GM18511 (cell line): ENCODE measurements at regions not wholly inside any gene's neighbourhood (a gene's known extent, or its start where the extent isn't known, plus 50 kb on each side); places are given as distances from the start of the nearest gene placed in this dataset.
"Not testable (repeated sequence)": the region's sequence is repeated elsewhere in the genome, so short reads cannot be mapped to it uniquely, and the experiment has no call there.

Source experiments
- ATAC-seq: cut with Tn5 transposase; IDR thresholded peaks from one replicate; pipeline ENCODE4 v1.9.1; 2021; ENCODE audit warnings: mild to moderate bottlenecking, moderate library complexity; ENCODE audit not compliant: unreplicated experiment

DNA sequence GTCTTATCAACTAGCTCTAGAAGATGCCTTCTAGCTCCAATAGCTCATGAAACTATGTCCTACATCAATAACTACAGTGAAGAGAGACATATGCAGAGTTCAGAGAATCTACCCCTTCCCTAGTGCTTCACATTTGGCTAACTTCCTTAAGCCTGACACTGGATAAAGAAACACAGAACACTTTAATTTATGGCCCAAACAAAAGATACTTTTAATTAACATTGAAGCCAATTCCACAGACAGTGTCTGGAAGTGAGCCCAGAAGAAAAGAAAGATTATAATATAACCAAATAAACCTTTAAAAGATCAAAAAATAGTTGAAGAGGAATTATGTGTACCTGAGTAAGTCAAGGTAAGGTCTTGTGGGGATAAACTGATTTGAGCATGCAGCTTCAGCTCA lies 255.2 kb downstream of the C11orf87 start:
- no peak for ATAC-seq

DNA sequence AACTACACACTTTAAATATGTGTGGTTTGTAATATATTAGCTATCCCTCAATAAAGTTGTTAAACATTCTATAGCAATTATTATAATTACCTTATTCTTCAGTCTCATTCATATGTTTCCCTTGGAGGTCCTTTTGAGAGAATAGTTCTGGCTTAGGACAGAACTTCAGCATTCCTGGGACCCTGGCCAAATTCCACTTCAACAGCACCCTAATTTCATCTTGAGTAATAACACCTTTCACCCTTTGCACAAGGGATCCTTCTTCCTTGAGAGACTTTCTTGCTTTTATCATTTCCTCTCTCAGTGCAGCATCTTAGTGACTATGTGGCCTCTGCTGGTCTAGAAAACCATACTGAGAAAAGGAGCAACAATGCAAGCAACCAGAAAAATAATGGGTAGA lies 255.9 kb downstream of the C11orf87 start:
- no peak for ATAC-seq

DNA sequence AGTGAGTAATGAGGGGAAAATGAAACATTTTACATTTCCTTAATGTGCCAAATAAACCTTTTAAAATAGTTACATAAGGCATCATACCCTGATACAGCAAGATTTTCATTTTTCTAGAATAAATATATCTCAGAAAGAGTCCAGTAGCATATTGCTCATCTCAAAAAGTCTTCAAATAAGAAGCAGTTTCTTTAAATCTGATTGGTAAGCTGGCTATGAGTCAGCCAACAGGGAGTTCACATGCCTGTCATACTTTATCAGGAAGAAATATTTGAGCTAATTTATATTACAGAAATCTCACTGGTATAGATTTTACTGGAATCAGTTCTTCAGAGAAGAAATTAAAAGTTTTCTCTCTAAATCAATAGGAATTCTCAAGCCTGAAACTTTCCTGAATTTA lies 258.1 kb downstream of the C11orf87 start:
- no peak for ATAC-seq

- ATAC-seq = not testable (repeated sequence)
Observed at GRCh38 chr11:109682788-109683187, 260.8 kb downstream of the C11orf87 start.

- no peak for ATAC-seq
Observed at GRCh38 chr11:109695696-109696095, 273.7 kb downstream of the C11orf87 start.

- ATAC-seq = no peak
Observed at GRCh38 chr11:109696191-109696897, 274.4 kb downstream of the C11orf87 start.

GRCh38 chr11:109697140-109697843 lies 275.3 kb downstream of the C11orf87 start:
- ATAC-seq = peak; percentile 96

GRCh38 chr11:109698237-109698636 lies 276.2 kb downstream of the C11orf87 start:
- ATAC-seq = no peak

DNA sequence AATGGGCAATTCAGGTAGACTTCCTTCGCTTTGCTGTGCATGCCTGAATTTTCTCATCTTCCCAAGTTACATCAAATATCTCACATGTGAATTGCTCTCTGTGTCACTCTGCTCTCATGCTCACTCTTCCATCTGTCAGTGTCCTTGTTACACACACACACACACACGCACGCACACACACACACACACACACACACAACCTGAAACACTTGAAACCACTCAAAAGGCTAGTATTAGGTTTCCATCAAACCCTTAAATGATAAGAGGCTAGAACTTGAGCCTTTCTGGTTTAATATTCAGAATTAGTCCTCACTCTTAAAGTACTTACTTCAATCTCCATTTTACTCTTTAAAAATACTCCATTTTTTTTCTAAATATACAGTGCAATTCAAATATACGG lies 282.4 kb downstream of the C11orf87 start:
- ATAC-seq = no peak

DNA sequence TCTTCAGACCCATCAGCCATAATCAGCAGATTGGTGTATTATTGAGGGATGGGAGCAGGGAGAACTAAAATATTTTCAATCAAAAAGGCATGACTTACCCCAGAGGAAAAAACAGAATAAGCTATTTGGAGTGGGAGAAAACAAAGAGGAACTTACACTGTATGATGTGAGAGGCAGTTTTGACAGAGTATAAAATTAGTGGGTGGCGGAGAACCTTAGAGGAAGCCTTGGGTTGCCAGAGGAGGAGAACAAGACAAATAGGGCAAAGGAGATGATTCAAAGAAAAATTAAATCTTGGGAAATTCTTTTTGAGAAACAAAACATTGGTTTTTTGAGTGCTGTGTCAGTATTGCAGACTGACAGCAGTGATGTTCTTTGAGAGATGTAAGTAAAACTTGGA lies 285.0 kb downstream of the C11orf87 start:
- ATAC-seq = no peak

GRCh38 chr11:109707411-109707810 lies 285.4 kb downstream of the C11orf87 start:
- ATAC-seq = no peak

DNA sequence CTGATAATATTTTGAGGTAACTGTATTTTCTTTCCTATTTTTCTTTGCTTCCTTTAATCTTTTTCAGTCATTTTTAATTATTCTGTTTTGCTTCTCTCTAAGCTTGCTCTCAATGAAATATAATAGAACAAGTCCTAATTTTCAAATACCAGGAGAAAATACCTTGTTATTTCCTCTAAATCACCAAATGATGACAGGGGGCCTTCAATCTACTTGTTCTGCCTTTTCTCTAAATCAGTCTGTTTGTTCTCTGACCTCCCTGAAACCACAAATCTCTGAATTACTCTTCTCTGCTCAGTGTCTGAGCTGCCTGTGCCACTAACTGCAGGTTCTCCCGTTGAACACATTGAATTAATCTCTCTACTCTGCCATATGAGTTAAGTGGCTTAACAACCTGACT lies 286.2 kb downstream of the C11orf87 start:
- ATAC-seq = no peak

DNA sequence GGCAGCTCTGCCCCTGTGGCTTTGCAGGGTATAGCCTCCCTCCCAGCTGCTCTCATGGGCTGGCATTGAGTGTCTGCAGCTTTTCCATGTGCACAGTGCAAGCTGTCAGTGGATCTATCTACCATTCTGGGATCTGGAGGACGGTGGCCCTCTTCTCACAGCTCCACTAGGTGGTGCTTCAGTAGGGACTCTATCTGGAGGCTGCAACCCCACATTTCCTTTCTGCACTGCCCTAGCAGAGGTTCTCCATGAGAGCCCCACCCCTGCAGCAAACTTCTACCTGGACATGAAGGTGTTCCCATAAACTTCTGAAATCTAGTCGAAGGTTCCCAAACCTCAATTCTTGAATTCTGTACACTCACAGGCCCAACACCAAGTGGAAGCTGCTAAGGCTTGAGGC lies 292.5 kb downstream of the C11orf87 start:
- ATAC-seq = not testable (repeated sequence)

DNA sequence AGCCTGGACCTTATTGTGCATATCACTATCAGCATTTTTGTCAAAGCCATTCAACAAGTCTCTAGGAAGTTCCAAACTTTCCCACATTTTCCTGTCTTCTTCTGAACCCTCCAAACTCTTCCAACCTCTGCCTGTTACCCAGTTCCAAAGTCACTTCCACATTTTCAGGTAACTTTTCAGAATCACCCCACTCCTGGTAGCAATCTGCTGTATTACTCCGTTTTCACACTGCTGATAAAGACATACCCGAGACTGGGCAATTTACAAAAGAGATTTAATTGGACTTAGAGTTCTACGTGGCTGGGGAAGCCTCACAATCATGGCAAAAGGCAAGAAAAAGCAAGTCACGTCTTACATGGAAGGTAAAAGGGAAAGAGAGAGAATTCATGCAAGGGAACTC lies 293.4 kb downstream of the C11orf87 start:
- not testable (repeated sequence) for ATAC-seq

- no peak for ATAC-seq
Observed at GRCh38 chr11:109726061-109726460, 304.1 kb downstream of the C11orf87 start.

GRCh38 chr11:109728056-109728455 lies 306.1 kb downstream of the C11orf87 start:
- ATAC-seq = no peak

GRCh38 chr11:109729761-109730160 lies 307.8 kb downstream of the C11orf87 start:
- no peak for ATAC-seq

GRCh38 chr11:109730669-109731068 lies 308.7 kb downstream of the C11orf87 start:
- no peak for ATAC-seq

DNA sequence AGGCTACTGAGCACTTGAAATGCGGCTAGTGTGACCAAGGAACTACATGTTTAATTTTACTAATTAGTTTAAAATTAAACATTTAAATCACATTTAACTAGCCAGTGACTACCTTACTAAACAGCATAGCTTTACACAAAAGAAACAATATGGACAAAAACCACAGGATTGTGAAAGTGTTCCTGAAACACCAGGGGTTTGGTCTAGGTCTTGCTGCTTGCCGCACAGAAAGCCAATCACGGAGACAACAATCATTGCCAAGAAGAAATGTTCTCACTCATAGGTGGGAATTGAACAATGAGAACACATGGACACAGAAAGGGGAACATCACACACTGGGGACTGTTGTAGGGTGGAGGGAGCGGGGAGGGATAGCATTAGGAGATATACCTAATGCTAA lies 309.5 kb downstream of the C11orf87 start:
- ATAC-seq = no peak

DNA sequence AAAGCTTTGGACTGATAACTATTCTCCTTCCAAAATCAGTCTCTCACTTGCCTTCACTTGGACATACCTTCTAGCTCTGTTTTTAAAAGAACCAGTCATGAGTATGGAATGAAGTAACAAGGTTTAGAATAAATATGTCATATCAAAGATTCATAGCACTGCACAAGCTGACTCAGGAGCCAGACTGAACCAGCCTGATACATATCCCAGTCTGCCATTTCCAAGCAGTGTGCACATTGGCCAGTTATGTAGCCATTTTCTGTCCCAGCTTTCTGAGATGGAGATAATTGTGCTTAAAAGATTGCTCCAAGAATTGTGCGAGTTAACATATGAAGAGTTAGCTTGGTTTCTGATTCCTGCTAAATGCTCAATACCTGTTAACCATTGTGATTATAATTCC lies 311.3 kb downstream of the C11orf87 start:
- ATAC-seq = no peak

DNA sequence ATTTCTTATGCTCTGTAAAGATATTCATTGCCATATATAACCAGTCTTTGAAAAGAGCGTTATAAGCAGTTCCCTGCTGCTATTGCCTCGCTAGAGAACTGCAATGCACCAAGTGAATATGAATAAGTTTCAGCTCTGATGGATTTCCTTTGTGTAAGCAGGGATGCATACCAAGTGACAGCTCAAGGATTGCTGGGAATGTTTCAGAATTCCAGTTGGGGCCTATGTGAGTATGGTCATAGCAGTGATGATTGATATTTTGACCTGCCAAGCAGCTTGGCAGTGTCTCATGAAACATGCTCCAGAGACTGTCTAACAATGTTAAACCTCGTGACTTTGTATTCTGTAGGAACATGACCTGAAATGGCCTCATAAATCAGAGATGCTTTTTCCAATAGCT lies 312.6 kb downstream of the C11orf87 start:
- ATAC-seq = no peak

DNA sequence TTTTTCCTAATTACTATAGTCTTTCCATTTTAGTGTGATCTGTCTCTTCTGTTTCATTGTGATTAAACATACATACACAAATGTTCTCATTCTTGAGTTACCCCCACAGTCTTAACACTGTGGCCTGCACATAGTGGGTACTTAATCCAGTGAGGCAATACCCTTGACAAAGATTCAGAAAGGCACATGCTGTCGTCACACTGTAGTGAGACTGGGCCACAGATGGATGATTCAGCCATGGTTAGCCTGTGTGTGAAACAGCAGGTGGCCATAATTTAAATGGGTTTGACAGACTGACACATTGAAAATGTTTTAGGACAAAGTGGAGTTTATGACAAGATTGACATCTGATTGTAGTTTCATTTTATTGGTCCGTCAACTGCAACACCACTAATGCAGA lies 313.1 kb downstream of the C11orf87 start:
- no peak for ATAC-seq

DNA sequence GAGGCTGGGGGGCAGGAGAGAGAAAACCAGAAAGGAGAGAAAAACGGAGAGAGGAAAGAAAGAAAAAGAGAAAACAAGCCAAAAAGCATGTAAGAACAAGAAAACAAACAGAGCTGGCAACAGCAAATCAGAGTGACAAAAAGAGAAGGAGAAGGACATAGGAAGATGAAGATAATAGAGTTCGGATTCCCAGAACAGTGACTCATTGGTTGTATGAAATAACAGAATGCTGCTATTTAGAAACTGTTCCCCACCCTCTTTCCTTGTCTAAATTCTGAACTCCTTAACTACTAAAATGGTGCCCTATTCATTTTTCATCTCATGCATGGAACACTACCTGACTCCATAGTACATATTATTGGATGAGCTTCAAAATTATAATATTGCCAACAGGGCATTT lies 317.4 kb downstream of the C11orf87 start:
- ATAC-seq = no peak
